ENCODE measurements at regions not wholly inside any gene's neighbourhood (a gene's known extent, or its start where the extent isn't known, plus 50 kb on each side); places are given as distances from the start of the nearest gene placed in this dataset.

DNA sequence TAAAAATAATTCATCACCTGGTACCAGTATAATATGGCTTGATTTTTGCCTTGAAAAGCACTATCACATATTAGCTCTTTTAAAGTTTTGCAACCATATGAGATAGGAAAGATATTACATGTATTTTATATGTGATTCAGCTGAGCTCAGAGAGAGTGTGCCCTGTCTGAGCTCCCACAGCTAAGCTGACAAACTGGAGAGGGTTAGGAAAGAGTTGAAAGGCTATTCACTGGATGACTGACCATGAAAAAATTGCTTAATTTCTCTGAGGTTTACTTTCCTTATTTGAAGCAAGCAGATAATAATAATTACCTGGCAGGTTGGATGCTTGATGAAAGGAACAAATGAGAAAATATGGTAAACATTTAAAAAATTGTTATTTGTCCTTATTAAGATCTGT lies 97.4 kb upstream of the CCDC80 start:
- TF ChIP-seq, protein P1, sequence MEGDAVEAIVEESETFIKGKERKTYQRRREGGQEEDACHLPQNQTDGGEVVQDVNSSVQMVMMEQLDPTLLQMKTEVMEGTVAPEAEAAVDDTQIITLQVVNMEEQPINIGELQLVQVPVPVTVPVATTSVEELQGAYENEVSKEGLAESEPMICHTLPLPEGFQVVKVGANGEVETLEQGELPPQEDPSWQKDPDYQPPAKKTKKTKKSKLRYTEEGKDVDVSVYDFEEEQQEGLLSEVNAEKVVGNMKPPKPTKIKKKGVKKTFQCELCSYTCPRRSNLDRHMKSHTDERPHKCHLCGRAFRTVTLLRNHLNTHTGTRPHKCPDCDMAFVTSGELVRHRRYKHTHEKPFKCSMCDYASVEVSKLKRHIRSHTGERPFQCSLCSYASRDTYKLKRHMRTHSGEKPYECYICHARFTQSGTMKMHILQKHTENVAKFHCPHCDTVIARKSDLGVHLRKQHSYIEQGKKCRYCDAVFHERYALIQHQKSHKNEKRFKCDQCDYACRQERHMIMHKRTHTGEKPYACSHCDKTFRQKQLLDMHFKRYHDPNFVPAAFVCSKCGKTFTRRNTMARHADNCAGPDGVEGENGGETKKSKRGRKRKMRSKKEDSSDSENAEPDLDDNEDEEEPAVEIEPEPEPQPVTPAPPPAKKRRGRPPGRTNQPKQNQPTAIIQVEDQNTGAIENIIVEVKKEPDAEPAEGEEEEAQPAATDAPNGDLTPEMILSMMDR (IDR thresholded peaks at IDR 0.05): no peak
- TF ChIP-seq POLR2A (IDR thresholded peaks at IDR 0.05): no peak
